ENCODE measurements at regions not wholly inside any gene's neighbourhood (a gene's known extent, or its start where the extent isn't known, plus 50 kb on each side); places are given as distances from the start of the nearest gene placed in this dataset.

GRCh38 chr6:27132532-27133280 lies 114.8 kb upstream of the PRSS16 start (continued):
- TF ChIP-seq, protein P1, sequence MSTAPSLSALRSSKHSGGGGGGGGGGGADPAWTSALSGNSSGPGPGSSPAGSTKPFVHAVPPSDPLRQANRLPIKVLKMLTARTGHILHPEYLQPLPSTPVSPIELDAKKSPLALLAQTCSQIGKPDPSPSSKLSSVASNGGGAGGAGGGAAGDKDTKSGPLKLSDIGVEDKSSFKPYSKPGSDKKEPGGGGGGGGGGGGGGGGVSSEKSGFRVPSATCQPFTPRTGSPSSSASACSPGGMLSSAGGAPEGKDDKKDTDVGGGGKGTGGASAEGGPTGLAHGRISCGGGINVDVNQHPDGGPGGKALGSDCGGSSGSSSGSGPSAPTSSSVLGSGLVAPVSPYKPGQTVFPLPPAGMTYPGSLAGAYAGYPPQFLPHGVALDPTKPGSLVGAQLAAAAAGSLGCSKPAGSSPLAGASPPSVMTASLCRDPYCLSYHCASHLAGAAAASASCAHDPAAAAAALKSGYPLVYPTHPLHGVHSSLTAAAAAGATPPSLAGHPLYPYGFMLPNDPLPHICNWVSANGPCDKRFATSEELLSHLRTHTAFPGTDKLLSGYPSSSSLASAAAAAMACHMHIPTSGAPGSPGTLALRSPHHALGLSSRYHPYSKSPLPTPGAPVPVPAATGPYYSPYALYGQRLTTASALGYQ (CRISPR knock-in tag; IDR thresholded peaks at IDR 0.05) = no peak; the same call in 1 of the 2 replicates
- TF ChIP-seq TARDBP (CRISPR knock-in tag; IDR thresholded peaks at IDR 0.05) (0 out of 2 replicates have a peak, but pooled peaks have one; percentile 28), ZNF274 (CRISPR knock-in tag; IDR thresholded peaks at IDR 0.05) (peak; percentile 52; the same call in 1 of the 2 replicates), ZFP90 (CRISPR knock-in tag; IDR thresholded peaks at IDR 0.05; ENCODE audit: borderline replicate concordance) (peak; percentile 25; the same call in 1 of the 2 replicates)
- TF ChIP-seq, protein P2, sequence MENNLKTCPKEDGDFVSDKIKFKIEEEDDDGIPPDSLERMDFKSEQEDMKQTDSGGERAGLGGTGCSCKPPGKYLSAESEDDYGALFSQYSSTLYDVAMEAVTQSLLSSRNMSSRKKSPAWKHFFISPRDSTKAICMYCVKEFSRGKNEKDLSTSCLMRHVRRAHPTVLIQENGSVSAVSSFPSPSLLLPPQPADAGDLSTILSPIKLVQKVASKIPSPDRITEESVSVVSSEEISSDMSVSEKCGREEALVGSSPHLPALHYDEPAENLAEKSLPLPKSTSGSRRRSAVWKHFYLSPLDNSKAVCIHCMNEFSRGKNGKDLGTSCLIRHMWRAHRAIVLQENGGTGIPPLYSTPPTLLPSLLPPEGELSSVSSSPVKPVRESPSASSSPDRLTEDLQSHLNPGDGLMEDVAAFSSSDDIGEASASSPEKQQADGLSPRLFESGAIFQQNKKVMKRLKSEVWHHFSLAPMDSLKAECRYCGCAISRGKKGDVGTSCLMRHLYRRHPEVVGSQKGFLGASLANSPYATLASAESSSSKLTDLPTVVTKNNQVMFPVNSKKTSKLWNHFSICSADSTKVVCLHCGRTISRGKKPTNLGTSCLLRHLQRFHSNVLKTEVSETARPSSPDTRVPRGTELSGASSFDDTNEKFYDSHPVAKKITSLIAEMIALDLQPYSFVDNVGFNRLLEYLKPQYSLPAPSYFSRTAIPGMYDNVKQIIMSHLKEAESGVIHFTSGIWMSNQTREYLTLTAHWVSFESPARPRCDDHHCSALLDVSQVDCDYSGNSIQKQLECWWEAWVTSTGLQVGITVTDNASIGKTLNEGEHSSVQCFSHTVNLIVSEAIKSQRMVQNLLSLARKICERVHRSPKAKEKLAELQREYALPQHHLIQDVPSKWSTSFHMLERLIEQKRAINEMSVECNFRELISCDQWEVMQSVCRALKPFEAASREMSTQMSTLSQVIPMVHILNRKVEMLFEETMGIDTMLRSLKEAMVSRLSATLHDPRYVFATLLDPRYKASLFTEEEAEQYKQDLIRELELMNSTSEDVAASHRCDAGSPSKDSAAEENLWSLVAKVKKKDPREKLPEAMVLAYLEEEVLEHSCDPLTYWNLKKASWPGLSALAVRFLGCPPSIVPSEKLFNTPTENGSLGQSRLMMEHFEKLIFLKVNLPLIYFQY (CRISPR knock-in tag; IDR thresholded peaks at IDR 0.05; ENCODE audit: borderline replicate concordance) = no peak

Measured in HepG2 (cell line).